ENCODE measurements at regions not wholly inside any gene's neighbourhood (a gene's known extent, or its start where the extent isn't known, plus 50 kb on each side); places are given as distances from the start of the nearest gene placed in this dataset.
"Not testable (repeated sequence)": the region's sequence is repeated elsewhere in the genome, so short reads cannot be mapped to it uniquely, and the experiment has no call there.

GRCh38 chr5:50590444-50591189, 75.8 kb upstream of the PARP8 start:
- DNase-seq: not testable (repeated sequence)

- DNase-seq: not testable (repeated sequence)
Observed at GRCh38 chr5:50591338-50591737, 75.1 kb upstream of the PARP8 start.

GRCh38 chr5:50593681-50594080, 72.8 kb upstream of the PARP8 start:
- no peak for DNase-seq

GRCh38 chr5:50595199-50595598, 71.2 kb upstream of the PARP8 start:
- no peak for DNase-seq

- peak in 1 of 2 experiments; percentile 6 for DNase-seq
Observed at GRCh38 chr5:50601576-50601975, 64.9 kb upstream of the PARP8 start.

GRCh38 chr5:50606179-50606578, 60.3 kb upstream of the PARP8 start:
- DNase-seq: no peak

GRCh38 chr5:50607456-50607855, 59.0 kb upstream of the PARP8 start:
- not testable (repeated sequence) for DNase-seq

GRCh38 chr5:50607953-50608705, 58.3 kb upstream of the PARP8 start:
- not testable (repeated sequence) for DNase-seq

- not testable (repeated sequence) for DNase-seq
Observed at GRCh38 chr5:50613057-50613456, 53.4 kb upstream of the PARP8 start.
